ENCODE measurements at regions not wholly inside any gene's neighbourhood (a gene's known extent, or its start where the extent isn't known, plus 50 kb on each side); places are given as distances from the start of the nearest gene placed in this dataset.

- DNase-seq: no peak
- Histone ChIP-seq H3K27ac (ENCODE audit: low read length) (no peak overlapping the region), H3K4me1 (ENCODE audit: control insufficient read depth, insufficient read depth, low read length) (no peaks in the 10 kb centered on the region), H3K4me3 (ENCODE audit: low read length) (no peak overlapping the region), H3K9me3 (ENCODE audit: control insufficient read depth, insufficient read depth, low read length) (no peaks in the 10 kb centered on the region), H3K27me3 (ENCODE audit: control insufficient read depth, insufficient read depth, low read length) (no peaks in the 10 kb centered on the region), H3K36me3 (ENCODE audit: control insufficient read depth, insufficient read depth, low read length) (no peaks in the 10 kb centered on the region)
- H3K27me3 Mint-ChIP-seq (ENCODE audit: low read depth in 2 of 2): peaks cover 0 to 10% of the 10 kb centered on the region in 2 donors
- H3K36me3 Mint-ChIP-seq: no peaks in the 10 kb centered on the region
- H3K4me1 Mint-ChIP-seq: peaks cover 5 to 6% of the 10 kb centered on the region in 2 donors
- no peak for TF ChIP-seq CTCF (IDR thresholded peaks at IDR 0.05)
- no peak for ATAC-seq
- no peak overlapping the region for H3K27ac Mint-ChIP-seq
- 57% methylated on average over 1 of the region's 1 CpG for WGBS (ENCODE audit: insufficient coverage)
- intact Hi-C loops (cut with micrococcal nuclease): no loop called here
- H3K4me3 Mint-ChIP-seq: no peak overlapping the region
- peaks cover 0 to 3% of the 10 kb centered on the region in 2 donors for H3K9me3 Mint-ChIP-seq
These were observed 252.9 kb downstream of the MAN2A1 start for GRCh38 chr5:109942646-109943045.

GRCh38 chr5:109943701-109944235, 254.0 kb downstream of the MAN2A1 start:
- WGBS (ENCODE audit: insufficient coverage): 88% methylated on average over 2 of the region's 3 CpGs
- ATAC-seq (no peak), DNase-seq (no peak)
- no peak for TF ChIP-seq CTCF (IDR thresholded peaks at IDR 0.05)
- Mint-ChIP-seq H3K27me3 (ENCODE audit: low read depth in 2 of 2) (peaks cover 3 to 17% of the 10 kb centered on the region in 2 donors), H3K4me3 (no peak overlapping the region), H3K4me1 (peaks cover 5 to 6% of the 10 kb centered on the region in 2 donors), H3K36me3 (no peaks in the 10 kb centered on the region), H3K27ac (no peak overlapping the region), H3K9me3 (peaks cover 0 to 3% of the 10 kb centered on the region in 2 donors)
- Histone ChIP-seq H3K4me1 (ENCODE audit: control insufficient read depth, insufficient read depth, low read length) (no peaks in the 10 kb centered on the region), H3K4me3 (ENCODE audit: low read length) (no peak overlapping the region), H3K36me3 (ENCODE audit: control insufficient read depth, insufficient read depth, low read length) (no peaks in the 10 kb centered on the region), H3K27me3 (ENCODE audit: control insufficient read depth, insufficient read depth, low read length) (no peaks in the 10 kb centered on the region), H3K27ac (ENCODE audit: low read length) (no peak overlapping the region), H3K9me3 (ENCODE audit: control insufficient read depth, insufficient read depth, low read length) (no peaks in the 10 kb centered on the region)
- intact Hi-C loops (cut with micrococcal nuclease): no loop called here

GRCh38 chr5:109944461-109944860, 254.7 kb downstream of the MAN2A1 start:
- Histone ChIP-seq H3K36me3 (ENCODE audit: control insufficient read depth, insufficient read depth, low read length) (no peaks in the 10 kb centered on the region), H3K4me3 (ENCODE audit: low read length) (no peak overlapping the region), H3K27me3 (ENCODE audit: control insufficient read depth, insufficient read depth, low read length) (no peaks in the 10 kb centered on the region), H3K27ac (ENCODE audit: low read length) (no peak overlapping the region), H3K4me1 (ENCODE audit: control insufficient read depth, insufficient read depth, low read length) (no peaks in the 10 kb centered on the region), H3K9me3 (ENCODE audit: control insufficient read depth, insufficient read depth, low read length) (no peaks in the 10 kb centered on the region)
- no peak for TF ChIP-seq CTCF (IDR thresholded peaks at IDR 0.05)
- ATAC-seq (no peak), DNase-seq (no peak)
- peaks cover 0 to 3% of the 10 kb centered on the region in 2 donors for H3K9me3 Mint-ChIP-seq
- intact Hi-C loops (cut with micrococcal nuclease): no loop called here
- no peak overlapping the region for H3K27ac Mint-ChIP-seq
- H3K36me3 Mint-ChIP-seq: no peaks in the 10 kb centered on the region
- 81% methylated on average over 3 of the region's 3 CpGs for WGBS (ENCODE audit: insufficient coverage)
- H3K4me3 Mint-ChIP-seq: no peak overlapping the region
- H3K27me3 Mint-ChIP-seq (ENCODE audit: low read depth in 2 of 2): peaks cover 3 to 17% of the 10 kb centered on the region in 2 donors
- peaks cover 5 to 6% of the 10 kb centered on the region in 2 donors for H3K4me1 Mint-ChIP-seq

GRCh38 chr5:109945097-109945678, 255.5 kb downstream of the MAN2A1 start:
- H3K4me3 Mint-ChIP-seq: no peak overlapping the region
- no peaks in the 10 kb centered on the region for H3K36me3 Mint-ChIP-seq

More at GRCh38 chr5:109945097-109945678, 255.5 kb downstream of the MAN2A1 start:
- Histone ChIP-seq H3K4me3 (ENCODE audit: low read length) (no peak overlapping the region), H3K27ac (ENCODE audit: low read length) (no peak overlapping the region), H3K4me1 (ENCODE audit: control insufficient read depth, insufficient read depth, low read length) (no peaks in the 10 kb centered on the region), H3K36me3 (ENCODE audit: control insufficient read depth, insufficient read depth, low read length) (no peaks in the 10 kb centered on the region), H3K9me3 (ENCODE audit: control insufficient read depth, insufficient read depth, low read length) (no peaks in the 10 kb centered on the region), H3K27me3 (ENCODE audit: control insufficient read depth, insufficient read depth, low read length) (no peaks in the 10 kb centered on the region)
- no peak overlapping the region for H3K27ac Mint-ChIP-seq
- DNase-seq (no peak), ATAC-seq (no peak)
- 53% methylated on average over 6 of the region's 6 CpGs for WGBS (ENCODE audit: insufficient coverage)
- intact Hi-C loops (cut with micrococcal nuclease): no loop called here
- H3K27me3 Mint-ChIP-seq (ENCODE audit: low read depth in 2 of 2): peaks cover 3 to 17% of the 10 kb centered on the region in 2 donors
- peaks cover 5 to 6% of the 10 kb centered on the region in 2 donors for H3K4me1 Mint-ChIP-seq
- no peak for TF ChIP-seq CTCF (IDR thresholded peaks at IDR 0.05)
- H3K9me3 Mint-ChIP-seq: peaks cover 0 to 3% of the 10 kb centered on the region in 2 donors

Measured in natural killer cell (primary cell).